ENCODE measurements at regions not wholly inside any gene's neighbourhood (a gene's known extent, or its start where the extent isn't known, plus 50 kb on each side); places are given as distances from the start of the nearest gene placed in this dataset.

DNA sequence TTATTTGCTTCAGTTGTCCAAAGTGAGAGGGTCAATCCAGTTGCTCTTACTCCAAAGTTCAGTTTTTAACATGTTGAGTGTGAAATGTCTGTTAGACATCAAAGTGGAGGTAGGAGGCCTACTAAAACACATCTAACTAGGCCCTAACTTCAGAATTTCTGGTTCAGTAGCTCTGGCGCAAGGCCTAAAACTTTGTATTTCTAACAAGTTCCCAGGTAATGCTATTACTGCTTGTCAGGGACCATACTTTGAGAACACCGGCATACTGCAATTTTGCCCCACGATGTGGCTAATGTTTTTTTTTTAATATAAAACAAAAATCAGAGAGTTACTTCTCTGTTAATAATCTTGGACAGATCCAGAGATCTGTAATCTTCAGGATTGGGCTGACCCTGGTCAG, 72.4 kb upstream of the LRRC55 start:
- POLR2A ChIA-PET (ENCODE audit: partially characterized antibody), result no interaction called here
- 89% methylated on average over 3 of the region's 3 CpGs; no CpG with 5 or more reads in 1 of the 2 experiments for whole genome bisulfite sequencing, 2 experiments (ENCODE audit: extremely low coverage in 1 of 2, insufficient coverage in 1 of 2, insufficient read length in 1 of 2, insufficient replicate concordance in 2 of 2, low coverage in 1 of 2, low lambda C conversion rate in 2 of 2, missing lambda C conversion rate in 1 of 2)
- TF ChIP-seq, protein P1, sequence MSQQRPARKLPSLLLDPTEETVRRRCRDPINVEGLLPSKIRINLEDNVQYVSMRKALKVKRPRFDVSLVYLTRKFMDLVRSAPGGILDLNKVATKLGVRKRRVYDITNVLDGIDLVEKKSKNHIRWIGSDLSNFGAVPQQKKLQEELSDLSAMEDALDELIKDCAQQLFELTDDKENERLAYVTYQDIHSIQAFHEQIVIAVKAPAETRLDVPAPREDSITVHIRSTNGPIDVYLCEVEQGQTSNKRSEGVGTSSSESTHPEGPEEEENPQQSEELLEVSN (IDR thresholded peaks at IDR 0.05), result no peak
- no peak for TF ChIP-seq TBP (IDR thresholded peaks at IDR 0.05; ENCODE audit: low read depth, low read length)
- TF ChIP-seq SAP30 (IDR thresholded peaks at IDR 0.05; ENCODE audit: insufficient read depth, insufficient replicate concordance, low read length), result no peak
- TF ChIP-seq JUN (IDR thresholded peaks at IDR 0.05; ENCODE audit: low read depth, low read length), result no peak
- TF ChIP-seq CREB1 (IDR thresholded peaks at IDR 0.05), result no peak
- TF ChIP-seq FOSL1 (IDR thresholded peaks at IDR 0.05; ENCODE audit: insufficient read depth, low read depth, low read length), result no peak
- TF ChIP-seq POLR2A (IDR thresholded peaks at IDR 0.05; ENCODE audit: control extremely low read depth in 1 of 2, low read depth in 2 of 2, low read length in 2 of 2), result no peak
- TF ChIP-seq EGR1 (IDR thresholded peaks at IDR 0.05; ENCODE audit: borderline replicate concordance, low read depth, low read length), result no peak
- TF ChIP-seq RAD21 (IDR thresholded peaks at IDR 0.05 in 1 of 2, conservative IDR thresholded peaks at IDR 0.05 in 1 of 2; ENCODE audit: low read depth in 2 of 2, low read length in 2 of 2), result no peak
- no peak for TF ChIP-seq POLR2AphosphoS5 (IDR thresholded peaks at IDR 0.05; ENCODE audit: low read depth, low read length)
- TF ChIP-seq, protein P2, sequence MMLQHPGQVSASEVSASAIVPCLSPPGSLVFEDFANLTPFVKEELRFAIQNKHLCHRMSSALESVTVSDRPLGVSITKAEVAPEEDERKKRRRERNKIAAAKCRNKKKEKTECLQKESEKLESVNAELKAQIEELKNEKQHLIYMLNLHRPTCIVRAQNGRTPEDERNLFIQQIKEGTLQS (IDR thresholded peaks at IDR 0.05; ENCODE audit: insufficient read depth, low read depth, low read length), result no peak
- no peak for TF ChIP-seq NANOG (IDR thresholded peaks at IDR 0.05; ENCODE audit: insufficient read depth, low read depth, low read length, poor library complexity, severe bottlenecking)
- no peak for TF ChIP-seq SP4 (IDR thresholded peaks at IDR 0.05; ENCODE audit: low read length)
- TF ChIP-seq SP2 (IDR thresholded peaks at IDR 0.05; ENCODE audit: low read length), result no peak

More for the DNA sequence above, 72.4 kb upstream of the LRRC55 start:
- DNase-seq (ENCODE audit: low read depth in 1 of 2, low spot score in 2 of 2) (no peak), FAIRE-seq (no peak)
- Histone ChIP-seq H3K79me2 (ENCODE audit: control insufficient read depth in 1 of 2, insufficient read depth in 2 of 2, low read length in 2 of 2) (no peaks in the 10 kb centered on the region), H3K79me1 (ENCODE audit: low read depth, low read length) (no peaks in the 10 kb centered on the region), H3K18ac (ENCODE audit: extremely low read depth, low read length) (no peak overlapping the region), H3K4me2 (ENCODE audit: insufficient read depth in 1 of 2, low read depth in 2 of 2, low read length in 2 of 2) (no peak overlapping the region), H3K4me1 (replicated peaks in 1 of 4; ENCODE audit: control insufficient read depth in 3 of 4, insufficient read depth in 4 of 4, low read length in 3 of 4) (no peaks in the 10 kb centered on the region), H2BK15ac (ENCODE audit: low read length) (no peak overlapping the region), H4K8ac (ENCODE audit: extremely low read depth, insufficient read depth, low read length) (no peak overlapping the region), H3K36me3 (ENCODE audit: control insufficient read depth in 2 of 4, insufficient read depth in 4 of 4, low read length in 3 of 4) (no peaks in the 10 kb centered on the region), H2BK12ac (ENCODE audit: low read depth, low read length) (no peak overlapping the region), H3K4me3 (ENCODE audit: extremely low read depth in 1 of 4, insufficient read depth in 2 of 4, low read depth in 3 of 4, low read length in 4 of 4) (no peak overlapping the region), H2AFZ (ENCODE audit: low read length) (peak overlapping the region; percentile 45; the same call in 1 of the 2 replicates), H4K5ac (ENCODE audit: insufficient read length, low read depth, low read length) (no peak overlapping the region), H3K9ac (replicated peaks in 1 of 4; ENCODE audit: extremely low read depth in 1 of 4, low read depth in 3 of 4, low read length in 3 of 4) (no peak overlapping the region), H3K56ac (replicated peaks; ENCODE audit: insufficient read length, low read depth, low read length) (no peak overlapping the region), H2BK20ac (ENCODE audit: low read length) (no peak overlapping the region), H3K9me3 (ENCODE audit: insufficient read depth in 2 of 2, low read depth in 1 of 2, low read length in 1 of 2) (no peaks in the 10 kb centered on the region), H3K23me2 (ENCODE audit: low read depth, low read length) (no peaks in the 10 kb centered on the region), H4K20me1 (replicated peaks in 1 of 2; ENCODE audit: control insufficient read depth in 1 of 2, insufficient read depth in 2 of 2, low read length in 2 of 2) (no peaks in the 10 kb centered on the region), H3K23ac (ENCODE audit: insufficient read length) (no peak overlapping the region), H3K27ac (ENCODE audit: low read depth, low read length) (no peak overlapping the region), H2AK5ac (ENCODE audit: low read depth, low read length) (no peak overlapping the region), H3K4ac (replicated peaks; ENCODE audit: insufficient read length, low read depth, low read length) (no peak overlapping the region), H3K14ac (ENCODE audit: insufficient read length) (no peak overlapping the region), H3K27me3 (replicated peaks in 1 of 4; ENCODE audit: control insufficient read depth in 3 of 4, extremely low read depth in 1 of 4, insufficient read depth in 3 of 4, low read length in 3 of 4) (no peaks in the 10 kb centered on the region; a peak in 1 of 7 replicates), H2BK5ac (ENCODE audit: low read depth, low read length) (no peak overlapping the region), H4K91ac (replicated peaks; ENCODE audit: insufficient read length, low read length) (no peak overlapping the region), H2BK120ac (replicated peaks; ENCODE audit: low read depth, low read length) (no peak overlapping the region)
- CTCF ChIA-PET (ENCODE audit: partially characterized antibody), result interaction anchor here (1.0 kb wide), 1 partner anchor 15 kb away, joined by 3 read pairs; no protein-coding TSS in a partner anchor
